Panc1 (cell line): ENCODE measurements at regions not wholly inside any gene's neighbourhood (a gene's known extent, or its start where the extent isn't known, plus 50 kb on each side); places are given as distances from the start of the nearest gene placed in this dataset.

Experiments
- ATAC-seq: fragments of 200-7000 bp; cut with Tn5 transposase; 2 replicates; pipeline ENCODE4 v1.9.1; 2020; ENCODE audit warnings: mild to moderate bottlenecking, moderate library complexity
- BruUV-seq: library from RNA; stranded (reverse); fragments of 400-500 nt; replicated peaks from 2 replicates; lab custom pipeline; 2021; lab: Mats Ljungman, UMichigan
- CTCF ChIA-PET: fragments of 300-600 bp; sonication (Branson Sonifier 250); formaldehyde crosslinking; loops from one replicate; lab custom pipeline; 2022; ENCODE audit warnings: antibody characterized with exemption; lab: Charles Lee
- POLR2A ChIA-PET: fragments of 300-600 bp; sonication (Branson Sonifier 250); formaldehyde crosslinking; loops from one replicate; lab custom pipeline; 2022; ENCODE audit warnings: antibody characterized with exemption; lab: Charles Lee
- DNase-seq: peaks from one replicate; pipeline ENCODE4 v3.0.0-alpha.2; 2010; ENCODE audit warnings: low read depth, low spot score
- H3K27ac ChIP-seq: 2 replicates; pipeline ENCODE4 v1.5.1; 2011; ENCODE audit warnings: mild to moderate bottlenecking, low read length, inconsistent platforms
- H3K27me3 ChIP-seq: fragments of 200-500 bp; sonication (Bioruptor generic); 2 replicates; pipeline ENCODE4 v1.6.0; 2014; ENCODE audit warnings: low read length, inconsistent platforms; ENCODE audit not compliant: control insufficient read depth, insufficient read depth
- H3K36me3 ChIP-seq: fragments of 200-500 bp; sonication (Bioruptor generic); 2 replicates; pipeline ENCODE4 v1.5.1; 2014; ENCODE audit warnings: inconsistent platforms, mild to moderate bottlenecking, low read length, moderate library complexity; ENCODE audit not compliant: control insufficient read depth, insufficient read depth
- H3K4me1 ChIP-seq: 2 replicates; pipeline ENCODE4 v1.5.1; 2011; ENCODE audit warnings: inconsistent platforms, mild to moderate bottlenecking, low read length, moderate library complexity; ENCODE audit not compliant: control insufficient read depth, insufficient read depth
- H3K4me3 ChIP-seq, 2 experiments: 2 replicates each; pipeline ENCODE4 v1.5.1; 2011 to 2012; ENCODE audit warnings: low read depth in 2 of 2, low read length in 2 of 2, mild to moderate bottlenecking in 2 of 2, inconsistent platforms in 1 of 2, moderate library complexity in 1 of 2
- H3K9me3 ChIP-seq: fragments of 200-500 bp; sonication (Bioruptor generic); 2 replicates; pipeline ENCODE4 v1.5.1; 2014; ENCODE audit warnings: low read depth, mild to moderate bottlenecking, inconsistent platforms, low read length, moderate library complexity; ENCODE audit not compliant: control insufficient read depth, insufficient read depth
- CTCF ChIP-seq: fragments of 450-650 bp; IDR thresholded peaks from 2 replicates; pipeline ENCODE4 v1.5.1; 2017; ENCODE audit warnings: mild to moderate bottlenecking
- POLR2AphosphoS5 ChIP-seq: IDR thresholded peaks from 2 replicates; pipeline ENCODE4 v1.6.1; 2012; ENCODE audit warnings: mild to moderate bottlenecking, low read depth, low read length, moderate library complexity
- REST ChIP-seq, 2 experiments: IDR thresholded peaks; 2 replicates each; pipeline ENCODE4 v1.6.1; 2011 to 2012; ENCODE audit warnings: low read depth in 2 of 2, control low read depth in 1 of 2, low read length in 1 of 2, mild to moderate bottlenecking in 1 of 2, moderate library complexity in 1 of 2; ENCODE audit not compliant: insufficient read depth in 1 of 2
- SIN3A ChIP-seq: IDR thresholded peaks from 2 replicates; pipeline ENCODE4 v1.6.1; 2012; ENCODE audit warnings: low read depth, mild to moderate bottlenecking, low read length, moderate library complexity, borderline replicate concordance; ENCODE audit not compliant: insufficient read depth
- TCF7L2 ChIP-seq: IDR thresholded peaks from 2 replicates; pipeline ENCODE4 v1.6.1; 2011; ENCODE audit warnings: mild to moderate bottlenecking, low read depth, low read length, inconsistent platforms
- in situ Hi-C: cut with HindIII; loops from 2 replicates; pipeline ENCODE4 v1.10.0; 2016; ENCODE audit warnings: low sequenced_read_pairs, low pct_unique_long_range_greater_than_20kb
- intact Hi-C: fragments of 100-400 bp; cut with micrococcal nuclease; formaldehyde crosslinking; loops from one replicate; pipeline ENCODE4 v1.10.0; 2022; ENCODE audit not compliant: unreplicated experiment

GRCh38 chr6:140599916-140600315, 1225.5 kb upstream of the CITED2 start:
- Histone ChIP-seq H3K36me3 (no peaks in the 10 kb centered on the region; the same call in 1 of the 2 replicates), H3K4me1 (no peaks in the 10 kb centered on the region), H3K27me3 (no peaks in the 10 kb centered on the region), H3K9me3 (no peaks in the 10 kb centered on the region), H3K4me3 (no peak overlapping the region), H3K27ac (no peak overlapping the region)
- ChIA-PET POLR2A (no interaction called here), CTCF (no interaction called here)
- ATAC-seq (no peak), DNase-seq (no peak)
- no TSS peak for BruUV-seq
- intact Hi-C loops (no loop called here), in situ Hi-C loops (no loop called here)
- TF ChIP-seq CTCF (no peak), TCF7L2 (no peak), POLR2AphosphoS5 (no peak), SIN3A (no peak), REST (IDR thresholded peaks at IDR 0.05; ENCODE audit: insufficient read depth in 1 of 2, low read depth in 2 of 2, low read length in 1 of 2) (no peak)

GRCh38 chr6:140597181-140597580, 1222.7 kb upstream of the CITED2 start:
- DNase-seq (no peak), ATAC-seq (no peak)
- intact Hi-C loops, result no loop called here
- Histone ChIP-seq H3K27me3 (no peaks in the 10 kb centered on the region), H3K4me1 (no peaks in the 10 kb centered on the region), H3K36me3 (no peaks in the 10 kb centered on the region), H3K27ac (no peak overlapping the region), H3K4me3 (no peak overlapping the region), H3K9me3 (0 out of 2 replicates have a peak, but pooled peaks cover 3% of the 10 kb centered on the region)
- POLR2A ChIA-PET, result no interaction called here
- TF ChIP-seq TCF7L2 (no peak), POLR2AphosphoS5 (no peak), CTCF (no peak), REST (IDR thresholded peaks at IDR 0.05; ENCODE audit: insufficient read depth in 1 of 2, low read depth in 2 of 2, low read length in 1 of 2) (no peak), SIN3A (no peak)
- in situ Hi-C loops, result no loop called here
- BruUV-seq, result no TSS peak
- CTCF ChIA-PET, result no interaction called here
